ENCODE measurements at regions not wholly inside any gene's neighbourhood (a gene's known extent, or its start where the extent isn't known, plus 50 kb on each side); places are given as distances from the start of the nearest gene placed in this dataset.

- DNase-seq, result no peak
Measured at GRCh38 chr14:34347683-34348082, 114.4 kb downstream of the SPTSSA start.

GRCh38 chr14:34345718-34346465 is 116.1 kb downstream of the SPTSSA start:
- DNase-seq, result no peak

- no peak for DNase-seq
Measured at GRCh38 chr14:34344318-34344717, 117.7 kb downstream of the SPTSSA start.

GRCh38 chr14:34340025-34340625 is 121.9 kb downstream of the SPTSSA start:
- no peak for DNase-seq

GRCh38 chr14:34338056-34338455 is 124.0 kb downstream of the SPTSSA start:
- DNase-seq, result no peak

- no peak for DNase-seq
Measured at GRCh38 chr14:34336501-34336900, 125.5 kb downstream of the SPTSSA start.

- no peak for DNase-seq
Measured at GRCh38 chr14:34335968-34336367, 126.1 kb downstream of the SPTSSA start.

GRCh38 chr14:34334329-34334728 is 127.7 kb downstream of the SPTSSA start:
- no peak for DNase-seq

- DNase-seq, result peak; percentile 44
Measured at GRCh38 chr14:34331728-34332623, 130.1 kb downstream of the SPTSSA start.

GRCh38 chr14:34330846-34331245 is 131.2 kb downstream of the SPTSSA start:
- no peak for DNase-seq

GRCh38 chr14:34329301-34329700 is 132.7 kb downstream of the SPTSSA start:
- no peak for DNase-seq

- no peak for DNase-seq
Measured at GRCh38 chr14:34328178-34328577, 133.9 kb downstream of the SPTSSA start.

GRCh38 chr14:34325493-34325892 is 136.5 kb downstream of the SPTSSA start:
- DNase-seq, result no peak

- no peak for DNase-seq
Measured at GRCh38 chr14:34324363-34324795, 137.7 kb downstream of the SPTSSA start.

- DNase-seq, result peak; percentile 70
Measured at GRCh38 chr14:34322940-34323418, 139.1 kb downstream of the SPTSSA start.

GRCh38 chr14:34319140-34319539 is 142.9 kb downstream of the SPTSSA start:
- no peak for DNase-seq

GRCh38 chr14:34318014-34318413 is 144.0 kb downstream of the SPTSSA start:
- DNase-seq, result no peak

- DNase-seq, result no peak
Measured at GRCh38 chr14:34310724-34311123, 151.3 kb downstream of the SPTSSA start.

GRCh38 chr14:34303811-34304210 is 158.2 kb downstream of the SPTSSA start:
- DNase-seq, result no peak

GRCh38 chr14:34302654-34303053 is 159.4 kb downstream of the SPTSSA start:
- DNase-seq, result no peak

GRCh38 chr14:34300882-34301734 is 160.9 kb downstream of the SPTSSA start:
- DNase-seq, result no peak

- no peak for DNase-seq
Measured at GRCh38 chr14:34300330-34300729, 161.7 kb downstream of the SPTSSA start.

Measured in T-helper 9 cell (primary cell).